ENCODE measurements at regions not wholly inside any gene's neighbourhood (a gene's known extent, or its start where the extent isn't known, plus 50 kb on each side); places are given as distances from the start of the nearest gene placed in this dataset.

GRCh38 chrX:39137363-39137954, 336.2 kb downstream of the MID1IP1 start:
- DNase-seq (ENCODE audit: low spot score) = no peak

GRCh38 chrX:39140581-39140980, 339.3 kb downstream of the MID1IP1 start:
- DNase-seq (ENCODE audit: low spot score) = no peak

DNA sequence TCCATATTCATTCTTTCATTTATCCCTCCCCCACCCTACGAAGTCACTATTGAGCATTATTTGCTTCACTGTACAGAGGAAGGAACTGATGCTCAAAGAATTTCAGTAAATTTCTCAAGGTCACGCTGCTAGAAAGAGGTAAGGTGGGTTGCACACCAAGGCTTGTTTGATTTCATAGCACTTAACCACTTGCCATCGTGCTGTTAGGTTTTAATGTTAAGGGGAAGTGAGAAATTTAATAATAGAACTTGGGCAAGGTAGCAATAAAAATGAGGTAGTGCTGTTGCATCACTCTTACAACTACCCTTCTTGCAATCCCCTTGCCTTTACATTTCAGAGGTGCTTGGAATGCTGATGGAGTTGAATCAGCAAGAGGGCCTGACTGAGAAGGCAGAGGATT, 343.1 kb downstream of the MID1IP1 start:
- no peak for DNase-seq (ENCODE audit: low spot score)

DNA sequence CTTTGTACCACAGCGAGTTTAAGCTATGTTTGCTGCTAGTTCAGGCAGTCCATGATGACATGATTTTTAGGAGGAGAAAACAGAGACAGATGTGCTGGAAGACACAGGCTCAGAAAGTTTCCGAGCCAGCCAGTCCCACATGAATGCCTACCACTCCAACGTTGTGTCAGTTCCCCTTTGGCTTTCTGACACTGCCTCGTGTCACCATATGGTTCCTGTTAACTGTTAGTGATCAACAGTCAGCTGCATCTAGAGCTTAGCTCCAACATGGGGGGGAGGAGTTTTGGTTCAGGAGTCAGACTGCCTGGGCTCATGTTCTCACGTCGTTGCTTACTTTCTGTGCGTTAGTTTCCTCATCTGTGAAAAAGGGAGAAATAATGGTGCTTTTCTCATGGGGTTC, 343.7 kb downstream of the MID1IP1 start:
- DNase-seq (ENCODE audit: low spot score) = no peak

DNA sequence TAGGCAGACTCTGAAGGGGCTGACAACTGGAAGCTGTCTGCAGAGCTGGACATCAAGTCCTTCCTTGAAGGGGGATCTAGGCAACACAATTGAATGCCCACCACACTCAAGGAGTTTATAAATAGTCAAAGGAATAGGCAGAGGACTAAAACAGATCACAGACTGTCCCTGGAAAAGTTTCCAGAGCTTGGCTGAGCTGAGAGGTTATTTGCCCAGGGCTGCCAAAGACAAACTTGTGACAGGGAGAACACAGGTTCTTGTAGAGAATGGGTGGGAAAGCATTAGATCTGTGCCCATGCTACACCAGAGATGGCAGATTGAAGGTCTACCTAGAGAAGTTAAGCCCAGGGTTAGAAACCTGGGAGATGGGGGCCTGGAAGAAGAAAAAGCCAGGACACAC, 344.6 kb downstream of the MID1IP1 start:
- DNase-seq (ENCODE audit: low spot score) = no peak

DNA sequence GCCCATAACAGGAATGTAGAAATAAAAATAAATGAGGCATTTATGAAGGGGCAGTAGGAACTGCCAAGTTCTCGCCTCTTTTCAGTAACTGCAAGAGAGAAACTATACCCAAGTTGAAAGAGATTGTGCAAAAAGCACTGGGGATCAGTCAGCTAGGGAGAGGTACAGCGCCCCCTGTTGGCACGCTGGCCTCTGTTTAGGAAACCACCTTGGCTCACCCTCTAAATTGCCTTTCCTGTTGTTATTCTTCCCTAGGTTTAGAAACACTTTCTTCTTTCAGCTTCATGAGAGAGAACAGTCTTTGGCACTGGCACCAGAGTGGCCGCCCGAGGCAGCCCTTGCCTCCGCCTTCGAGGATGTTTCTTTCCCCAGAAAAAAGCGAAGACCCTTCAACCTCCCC, 348.5 kb downstream of the MID1IP1 start:
- no peak for DNase-seq (ENCODE audit: low spot score)

DNA sequence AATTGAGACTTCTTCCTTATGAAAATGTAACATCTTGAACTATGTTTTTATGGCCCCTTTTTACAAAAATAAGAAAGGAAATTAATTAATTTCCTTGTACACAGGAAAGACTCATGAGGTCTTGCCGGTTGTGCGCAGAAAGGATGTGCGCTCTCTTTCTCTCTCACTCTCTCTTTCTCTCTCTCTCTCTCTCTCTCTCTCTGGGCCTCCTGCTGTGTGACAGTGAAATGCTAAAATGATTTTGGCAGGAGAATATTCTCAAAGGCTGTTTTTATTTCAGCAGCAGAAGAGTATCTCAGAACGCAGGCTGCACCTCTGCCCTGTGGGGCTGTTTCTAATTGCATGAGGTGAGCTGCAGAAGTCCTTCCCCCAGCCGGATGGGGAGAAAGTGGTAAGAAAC, 349.0 kb downstream of the MID1IP1 start:
- no peak for DNase-seq (ENCODE audit: low spot score)

- no peak for DNase-seq (ENCODE audit: low spot score)
These were observed 349.4 kb downstream of the MID1IP1 start for GRCh38 chrX:39150621-39151020.

- DNase-seq (ENCODE audit: low spot score) = no peak
These were observed 350.9 kb downstream of the MID1IP1 start for GRCh38 chrX:39152106-39152649.

- no peak for DNase-seq (ENCODE audit: low spot score)
These were observed 354.8 kb downstream of the MID1IP1 start for GRCh38 chrX:39156051-39156450.

- DNase-seq (ENCODE audit: low spot score) = no peak
These were observed 355.7 kb downstream of the MID1IP1 start for GRCh38 chrX:39157006-39157405.

DNA sequence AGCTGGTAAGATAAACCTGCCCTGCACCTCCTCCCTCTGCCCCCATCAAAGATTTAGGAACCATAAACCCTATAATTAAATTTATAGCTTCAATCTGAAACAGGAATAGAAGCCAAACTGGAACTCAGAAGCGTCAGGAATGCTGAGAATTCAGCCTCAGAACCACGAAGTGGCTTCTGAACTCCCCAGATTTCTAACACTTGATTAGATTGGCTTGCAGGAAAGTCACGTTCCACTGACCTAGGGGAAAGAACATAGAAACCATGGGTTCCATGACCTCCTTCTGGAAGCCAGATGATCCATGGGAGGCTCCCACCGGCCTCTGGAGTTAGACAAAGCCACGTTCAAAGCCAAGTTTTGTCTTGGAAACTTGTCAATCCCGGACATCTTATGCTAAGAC, 356.5 kb downstream of the MID1IP1 start:
- DNase-seq (ENCODE audit: low spot score) = no peak

DNA sequence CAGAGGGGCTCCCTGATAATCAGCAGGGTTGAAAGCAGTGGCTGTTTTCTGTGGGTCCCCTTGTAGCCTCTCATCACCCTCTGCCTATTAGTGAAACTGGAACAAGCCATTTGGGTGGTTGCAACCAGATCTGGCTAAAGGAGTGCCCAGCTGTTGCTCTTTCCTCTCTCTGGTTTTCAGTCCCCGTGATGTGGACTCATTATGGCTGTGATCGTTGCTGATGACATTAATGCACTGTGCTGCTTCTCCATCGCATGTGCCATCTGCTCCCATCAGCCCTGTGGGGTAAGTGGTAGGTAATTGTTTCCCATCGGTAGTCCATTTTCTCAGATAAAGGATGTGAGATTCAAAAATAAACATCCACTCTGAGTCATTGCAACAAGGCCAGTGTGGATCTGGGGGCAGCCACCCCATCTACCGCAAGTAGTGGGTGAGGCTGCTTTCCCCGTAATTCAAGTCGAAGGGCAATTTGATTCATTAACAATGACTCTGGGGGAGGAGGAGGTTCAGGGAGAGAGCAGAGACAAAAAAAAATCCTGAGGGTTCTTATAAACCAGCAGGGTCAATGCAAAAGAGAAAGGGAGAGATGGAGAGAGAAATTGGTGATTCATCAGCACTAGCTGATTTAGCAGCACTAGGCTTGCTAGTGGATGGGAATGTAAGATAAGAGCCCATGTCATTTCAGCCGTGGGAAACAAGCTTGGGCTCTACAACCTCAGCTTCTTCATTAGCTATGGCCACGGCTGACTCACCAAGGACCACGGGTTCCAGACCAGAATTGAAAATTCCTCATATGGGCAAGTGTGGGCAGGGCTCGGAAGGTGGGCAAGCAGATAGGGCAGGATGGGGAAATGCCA, 357.8 kb downstream of the MID1IP1 start:
- no peak for DNase-seq (ENCODE audit: low spot score)

DNA sequence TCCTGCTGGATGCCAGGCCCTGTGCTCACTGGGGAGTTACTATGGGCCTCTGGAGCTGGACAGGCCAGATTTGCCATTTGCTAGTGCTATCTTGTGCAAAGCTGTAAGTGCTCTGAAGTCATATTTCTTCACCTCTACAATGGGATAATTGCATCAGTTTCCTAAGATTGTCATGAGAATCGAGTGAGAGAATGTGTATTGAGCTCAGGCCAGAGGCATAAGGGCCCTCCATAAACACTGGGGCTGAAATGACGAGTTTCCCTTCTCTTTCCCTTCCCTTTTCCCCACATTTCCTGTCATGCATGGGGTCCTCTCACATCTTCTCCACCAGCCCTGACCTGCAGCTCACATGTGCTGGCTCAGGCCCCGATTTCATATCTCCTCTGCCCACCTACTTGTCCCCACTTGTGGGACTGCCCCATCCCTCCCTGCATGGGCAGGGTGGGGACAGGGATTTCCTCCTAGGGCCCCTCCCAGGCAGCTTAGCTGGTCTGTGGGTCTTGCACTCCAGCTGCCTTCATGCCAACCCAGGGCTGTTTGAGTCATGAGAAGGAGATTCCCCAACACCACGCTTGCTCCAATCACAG, 358.8 kb downstream of the MID1IP1 start:
- no peak for DNase-seq (ENCODE audit: low spot score)

GRCh38 chrX:39161611-39162255, 360.5 kb downstream of the MID1IP1 start:
- DNase-seq (ENCODE audit: low spot score) = no peak

DNA sequence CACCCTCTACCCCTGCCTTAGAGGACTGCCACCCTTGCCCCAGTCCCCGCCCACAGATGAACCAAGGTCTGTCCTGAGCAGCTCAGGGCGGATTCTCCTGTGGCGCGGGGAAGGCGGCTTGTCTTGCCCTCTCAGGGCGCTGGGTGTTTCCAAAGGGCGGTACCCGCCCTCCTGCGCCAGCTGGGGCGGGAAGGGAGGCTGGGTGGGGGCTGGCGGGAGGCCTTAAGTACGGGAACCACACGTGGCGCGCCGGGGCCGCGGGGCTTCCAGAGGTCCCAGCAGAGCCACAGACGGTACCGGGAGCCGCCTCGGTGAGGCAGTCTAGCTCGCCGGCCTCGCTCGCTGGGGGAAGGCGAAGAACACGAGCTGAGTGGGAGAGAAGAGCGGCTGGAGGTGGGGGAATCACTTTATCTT, 361.1 kb downstream of the MID1IP1 start:
- no peak for DNase-seq (ENCODE audit: low spot score)

GRCh38 chrX:39163581-39164126, 362.4 kb downstream of the MID1IP1 start:
- DNase-seq (ENCODE audit: low spot score) = no peak

- DNase-seq (ENCODE audit: low spot score) = no peak
These were observed 363.0 kb downstream of the MID1IP1 start for GRCh38 chrX:39164212-39164611.

DNA sequence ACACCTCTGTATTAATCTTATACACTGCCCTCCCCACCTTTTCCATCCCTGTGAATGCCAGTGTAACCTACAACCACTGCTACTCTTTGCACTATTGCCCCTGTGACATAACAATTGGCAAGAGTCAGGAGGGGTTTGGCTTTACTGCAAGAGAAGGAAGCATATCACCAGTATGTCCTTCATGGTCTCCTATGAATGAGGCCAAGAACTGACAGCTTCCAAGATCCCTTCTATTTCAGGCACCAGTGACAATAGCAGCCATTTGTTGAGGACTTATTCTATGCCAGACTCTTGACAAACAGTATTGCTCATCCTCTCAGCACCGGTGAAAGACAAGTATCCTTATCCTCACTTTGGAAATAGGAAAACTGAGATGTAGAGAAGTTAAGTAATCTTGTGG, 363.9 kb downstream of the MID1IP1 start:
- no peak for DNase-seq (ENCODE audit: low spot score)

GRCh38 chrX:39165773-39166172, 364.5 kb downstream of the MID1IP1 start:
- no peak for DNase-seq (ENCODE audit: low spot score)

DNA sequence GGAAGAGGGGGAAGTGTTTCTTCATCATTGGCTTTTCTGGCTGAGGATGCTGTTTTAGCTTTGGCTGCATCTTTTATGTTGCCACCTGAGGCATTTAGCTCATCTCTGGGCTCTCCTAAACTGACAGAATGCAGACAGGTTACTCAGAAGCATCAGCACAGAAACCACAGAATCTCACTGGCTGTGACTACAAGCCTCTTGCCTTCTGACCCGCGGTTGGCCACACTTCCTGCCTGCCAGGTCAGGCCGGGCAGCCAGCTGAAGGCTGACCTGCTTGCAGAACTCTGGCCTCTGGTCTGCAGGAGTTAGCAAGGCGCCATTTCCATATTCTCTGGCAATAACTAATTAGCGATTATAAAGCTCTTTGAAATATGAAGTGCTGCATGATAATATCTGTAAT, 366.5 kb downstream of the MID1IP1 start:
- DNase-seq (ENCODE audit: low spot score) = no peak

- DNase-seq (ENCODE audit: low spot score) = no peak
These were observed 367.4 kb downstream of the MID1IP1 start for GRCh38 chrX:39168609-39169008.
